HG02798 (cell line): ENCODE measurements at regions not wholly inside any gene's neighbourhood (a gene's known extent, or its start where the extent isn't known, plus 50 kb on each side); places are given as distances from the start of the nearest gene placed in this dataset.
"Not testable (repeated sequence)": the region's sequence is repeated elsewhere in the genome, so short reads cannot be mapped to it uniquely, and the experiment has no call there.

Experiments used
- ATAC-seq: cut with Tn5 transposase; IDR thresholded peaks from one replicate; pipeline ENCODE4 v1.9.1; 2021; ENCODE audit warnings: mild to moderate bottlenecking; ENCODE audit not compliant: unreplicated experiment, poor library complexity

DNA sequence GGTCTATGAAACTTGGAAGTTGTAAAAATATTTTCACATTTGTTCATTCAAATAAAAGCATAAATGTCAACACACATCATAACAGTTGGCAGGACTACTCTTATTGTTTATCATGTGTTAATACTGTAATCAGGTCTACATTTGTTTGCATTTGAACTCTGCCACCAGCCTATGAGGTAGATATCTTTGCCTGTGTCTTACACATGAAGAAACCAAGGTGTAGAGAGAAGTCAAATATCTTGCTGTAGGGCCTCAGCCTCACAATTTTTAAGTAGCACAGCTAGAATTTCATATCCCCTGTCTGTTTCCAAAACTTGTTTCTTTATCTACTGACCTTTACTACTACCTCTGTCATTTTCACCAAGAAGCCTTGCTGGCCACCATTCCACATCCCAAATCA, 161.9 kb downstream of the ZIC4 start:
- ATAC-seq = no peak

DNA sequence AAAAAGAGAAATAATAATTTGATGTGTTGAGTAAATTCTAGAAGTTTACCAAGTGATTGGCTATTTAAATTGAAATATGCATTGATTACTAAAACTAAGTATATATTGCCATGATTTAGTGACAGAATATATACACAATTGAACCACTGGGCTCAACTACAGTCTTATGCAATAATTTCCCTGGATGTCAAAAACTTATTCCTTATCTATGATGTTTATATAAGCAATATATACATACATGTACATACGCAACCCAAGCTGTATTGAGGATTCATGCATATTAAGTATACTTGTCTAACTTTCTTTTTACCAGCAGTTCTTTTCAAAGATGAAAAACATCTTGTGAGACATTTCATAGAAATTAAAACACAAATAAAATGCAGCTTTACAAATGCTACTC, 165.8 kb downstream of the ZIC4 start:
- no peak for ATAC-seq

DNA sequence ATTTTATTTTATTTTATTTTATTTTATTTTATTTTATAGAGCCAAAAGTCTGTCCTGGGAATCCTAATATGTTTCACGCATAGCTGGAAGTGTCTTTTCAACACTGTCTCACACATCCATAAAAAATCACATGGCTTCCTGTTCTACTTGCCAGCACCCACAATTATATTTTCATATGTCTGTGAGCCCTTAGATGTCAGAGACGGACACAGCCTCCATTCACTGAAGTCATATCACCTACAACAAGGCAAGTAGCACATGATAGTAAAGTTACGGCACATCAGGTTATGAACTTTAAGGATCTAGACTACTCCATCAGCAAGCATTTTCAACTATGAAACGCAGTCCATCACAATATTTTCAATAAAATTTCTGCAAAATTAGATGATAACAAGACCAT, 168.4 kb downstream of the ZIC4 start:
- ATAC-seq = no peak

DNA sequence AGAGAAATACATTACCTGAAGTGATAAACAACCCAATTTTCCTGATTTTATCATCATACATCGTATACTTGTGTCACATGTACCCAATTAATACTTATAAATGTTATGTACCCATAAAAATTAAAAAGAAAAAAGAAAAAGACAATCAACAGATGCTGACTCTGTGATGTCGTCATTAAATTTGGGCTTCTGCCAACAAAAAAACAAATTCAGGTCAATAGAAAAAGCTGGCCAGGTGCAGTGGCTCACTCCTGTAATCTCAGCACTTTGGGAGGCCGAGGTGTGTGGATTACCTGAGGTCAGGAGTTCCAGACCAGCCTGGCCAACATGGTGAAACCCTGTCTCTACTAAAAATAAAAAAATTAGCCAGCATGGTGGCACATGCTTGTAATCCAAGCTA, 174.4 kb downstream of the ZIC4 start:
- ATAC-seq = not testable (repeated sequence)

DNA sequence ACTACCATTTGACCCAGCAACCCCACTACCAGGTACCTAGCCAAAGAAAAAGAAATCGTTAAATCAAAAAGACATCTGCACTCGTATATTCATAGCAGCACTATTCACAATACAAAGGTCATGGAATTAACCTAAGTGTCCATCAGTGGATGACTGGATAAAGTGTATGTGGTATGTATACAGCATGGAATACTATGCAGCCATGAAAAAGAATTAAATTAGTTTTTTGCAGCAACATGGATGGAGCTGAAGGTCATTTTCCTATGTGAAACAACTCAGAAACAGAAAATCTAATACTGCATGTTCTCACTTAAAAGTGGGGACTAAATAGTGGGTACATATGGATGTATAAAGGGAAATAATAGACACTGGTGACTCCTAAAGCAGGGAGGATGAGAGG, 175.2 kb downstream of the ZIC4 start:
- ATAC-seq = no peak

GRCh38 chr3:147222291-147222690, 184.1 kb downstream of the ZIC4 start:
- ATAC-seq = no peak

DNA sequence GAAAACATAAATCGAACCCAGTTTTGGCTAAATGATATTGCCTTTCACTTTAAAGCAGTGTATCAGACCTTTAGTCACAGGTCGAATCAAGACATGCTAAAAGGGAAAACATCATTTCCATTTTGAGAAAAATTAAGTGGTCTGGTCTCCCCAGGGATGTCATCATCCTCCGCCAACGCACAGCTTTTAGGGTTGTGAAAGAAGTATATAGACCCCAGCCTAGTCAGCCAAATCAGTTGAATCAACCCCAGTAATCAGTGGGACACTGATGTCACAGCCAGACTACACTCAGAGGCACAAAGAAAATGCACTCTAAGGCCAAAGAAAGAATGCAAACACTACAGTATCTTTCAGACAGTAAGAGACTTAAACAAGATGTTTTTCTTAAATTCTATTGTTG, 187.4 kb downstream of the ZIC4 start:
- ATAC-seq = no peak

- no peak for ATAC-seq
Observed at GRCh38 chr3:147216143-147216673, 190.1 kb downstream of the ZIC4 start.

- ATAC-seq = peak; percentile 57
Observed at GRCh38 chr3:147215660-147216059, 190.7 kb downstream of the ZIC4 start.

- ATAC-seq = no peak
Observed at GRCh38 chr3:147213633-147214032, 192.7 kb downstream of the ZIC4 start.

DNA sequence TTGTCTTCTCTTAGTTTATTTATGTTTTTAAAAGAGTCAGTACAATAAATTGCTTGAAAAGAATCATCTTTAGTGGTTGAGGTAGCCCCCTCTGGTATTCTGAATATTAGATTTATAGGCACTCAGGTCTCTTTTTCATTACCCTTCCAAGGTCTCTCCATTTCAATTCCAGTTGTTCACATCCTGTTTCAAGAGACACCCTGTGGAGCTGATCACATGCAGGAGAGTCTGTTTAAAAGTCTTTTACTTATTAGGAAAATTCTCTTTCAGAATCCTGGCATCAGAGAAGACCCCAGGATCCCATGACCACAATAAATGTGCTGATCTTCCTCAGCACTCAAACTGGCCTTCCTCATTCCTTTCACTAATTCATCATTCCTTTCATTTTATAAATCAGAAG, 195.7 kb downstream of the ZIC4 start:
- ATAC-seq = no peak

DNA sequence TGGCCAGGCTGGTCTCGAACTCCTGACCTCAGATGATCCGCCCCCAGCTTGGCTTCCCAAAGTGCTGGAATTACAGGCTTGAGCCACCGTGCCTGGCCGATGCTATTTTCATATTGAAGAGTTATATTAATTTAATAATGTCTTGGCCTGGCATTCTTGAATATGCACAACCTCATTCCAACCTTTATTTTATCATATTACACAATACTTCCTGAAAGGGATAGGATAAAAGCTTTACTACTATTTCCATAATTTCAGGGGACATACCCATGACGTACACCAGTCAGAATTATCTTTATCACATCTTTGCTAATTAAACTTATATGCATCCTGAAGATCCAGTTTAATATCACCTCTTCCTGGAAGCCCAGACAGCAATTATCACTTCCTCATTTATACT, 205.3 kb downstream of the ZIC4 start:
- ATAC-seq = no peak

GRCh38 chr3:147200545-147200944, 205.8 kb downstream of the ZIC4 start:
- ATAC-seq = no peak

GRCh38 chr3:147197739-147198138, 208.6 kb downstream of the ZIC4 start:
- ATAC-seq = no peak

DNA sequence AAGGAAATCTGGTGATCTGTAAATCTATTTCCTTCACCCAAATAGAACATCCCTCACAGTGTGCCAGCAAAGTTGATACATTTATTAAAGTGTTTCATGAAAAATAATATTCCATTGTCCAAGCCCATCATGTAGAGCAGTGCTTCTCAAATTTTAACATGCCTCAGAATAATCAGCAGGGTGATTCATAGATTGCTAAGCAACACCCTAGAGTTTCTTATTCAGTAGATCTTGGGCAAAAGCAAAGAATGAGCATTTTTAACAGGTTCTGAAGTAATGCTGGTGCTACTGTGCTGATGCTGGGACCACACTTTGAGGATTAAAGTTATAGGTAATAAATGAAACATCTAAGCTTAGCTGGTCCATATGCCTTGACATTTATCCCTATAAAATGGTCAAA, 210.5 kb downstream of the ZIC4 start:
- no peak for ATAC-seq

DNA sequence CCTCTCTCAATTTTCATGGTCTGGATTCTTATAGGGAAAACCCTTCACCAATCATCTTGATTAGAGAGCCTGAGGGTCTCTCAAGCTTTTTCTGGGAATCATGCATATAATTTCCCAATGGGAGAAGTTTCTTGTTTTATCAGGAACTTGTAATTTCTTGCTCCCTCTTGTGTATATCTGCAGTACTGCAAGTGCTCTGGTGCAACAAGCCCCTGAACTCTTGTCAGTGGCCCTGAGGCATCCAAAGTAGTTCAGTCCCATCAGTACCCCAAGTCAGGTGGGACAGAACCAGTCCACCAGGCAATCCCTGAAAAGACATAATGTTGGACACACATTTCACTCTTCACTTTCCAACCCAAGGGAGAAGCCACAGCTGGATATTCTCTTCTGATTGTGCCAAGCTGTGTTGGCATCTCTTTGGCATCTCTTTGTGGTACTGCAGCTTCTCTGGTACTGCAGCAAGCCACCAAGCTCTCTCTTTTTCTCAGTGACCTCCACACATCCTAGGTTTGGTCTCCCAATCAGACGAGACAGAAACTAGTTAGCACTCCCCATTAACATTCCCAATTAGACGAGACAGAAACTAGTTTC, 214.5 kb downstream of the ZIC4 start:
- peak; percentile 75 for ATAC-seq

- ATAC-seq = no peak
Observed at GRCh38 chr3:147189016-147189415, 217.3 kb downstream of the ZIC4 start.

DNA sequence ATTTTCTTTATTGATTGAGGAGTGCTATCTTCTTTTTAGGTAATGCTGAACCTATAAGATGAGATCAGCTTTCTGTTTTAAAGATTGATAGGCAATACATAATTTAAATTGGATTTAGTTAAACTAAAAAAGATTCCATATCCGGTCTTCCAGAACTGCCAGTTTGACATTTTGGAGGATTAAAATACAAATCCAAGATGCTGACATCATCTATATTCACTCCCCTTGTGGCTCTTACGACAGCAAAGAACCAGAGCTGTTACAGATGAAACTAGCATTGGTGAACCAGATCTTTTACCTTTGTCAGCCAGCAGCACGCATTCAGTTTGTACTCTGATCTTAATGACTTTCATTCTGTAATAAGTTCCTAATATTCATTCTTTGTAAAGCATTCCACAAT, 218.7 kb downstream of the ZIC4 start:
- ATAC-seq = no peak

GRCh38 chr3:147185781-147186180, 220.6 kb downstream of the ZIC4 start:
- no peak for ATAC-seq

- no peak for ATAC-seq
Observed at GRCh38 chr3:147184794-147185193, 221.5 kb downstream of the ZIC4 start.

DNA sequence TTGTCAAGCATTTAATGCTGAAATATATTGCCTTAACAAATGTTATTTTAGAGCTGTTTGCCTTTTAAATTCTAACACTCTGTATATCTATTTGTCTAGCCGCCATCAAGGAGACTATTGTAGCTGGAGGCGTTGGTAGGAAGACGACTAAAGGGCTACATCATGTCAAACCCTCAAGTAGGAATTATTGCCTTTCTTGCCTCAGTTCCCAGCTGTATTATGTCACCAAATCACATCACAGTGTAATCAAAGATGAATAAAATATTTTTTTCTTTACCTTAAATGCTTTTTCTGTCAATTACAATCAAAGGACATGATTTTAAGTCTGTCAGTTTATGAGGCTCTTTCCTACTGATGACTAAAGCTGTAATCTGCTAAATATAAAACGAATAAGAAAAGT, 233.1 kb downstream of the ZIC4 start:
- no peak for ATAC-seq

DNA sequence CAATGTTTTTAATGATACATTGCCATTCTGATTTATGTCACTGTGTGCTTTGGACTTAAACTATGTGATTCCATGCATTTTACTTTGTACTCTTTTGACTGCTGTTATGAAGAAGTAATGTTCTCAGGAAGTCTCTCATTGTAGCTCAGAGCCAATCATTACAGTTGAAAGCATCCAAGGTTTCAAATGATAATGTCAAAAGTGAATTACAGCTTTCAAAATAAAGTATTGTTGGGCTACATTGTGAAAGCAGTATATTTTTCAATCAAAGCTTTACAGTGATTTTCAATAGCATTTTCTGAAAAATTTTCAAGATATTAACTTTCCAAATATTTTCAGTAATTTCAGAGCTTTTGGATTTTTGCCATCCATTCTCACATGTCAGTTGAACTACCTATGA, 243.6 kb downstream of the ZIC4 start:
- no peak for ATAC-seq

GRCh38 chr3:147161833-147162232, 244.5 kb downstream of the ZIC4 start:
- ATAC-seq = no peak
